ENCODE measurements at regions not wholly inside any gene's neighbourhood (a gene's known extent, or its start where the extent isn't known, plus 50 kb on each side); places are given as distances from the start of the nearest gene placed in this dataset.

DNA sequence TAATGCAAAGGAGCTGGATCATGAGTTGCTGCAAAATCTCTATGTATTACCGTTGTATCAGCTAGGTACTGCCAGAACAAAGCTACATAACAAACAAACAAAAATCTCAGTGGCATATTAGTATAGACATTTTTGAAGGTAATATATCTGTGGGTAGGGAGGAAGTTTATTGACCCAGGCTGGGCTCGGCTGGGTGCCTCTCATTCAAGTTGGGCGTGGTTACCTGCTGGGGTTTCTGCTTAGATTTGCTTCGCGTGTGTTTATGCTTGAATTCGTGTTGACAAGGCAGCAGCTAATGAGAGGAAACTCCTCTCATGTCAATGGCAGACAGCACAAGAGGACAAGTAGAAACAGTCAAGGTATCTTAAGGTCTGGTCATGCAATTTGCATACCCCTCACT, 520.7 kb downstream of the SOX5 start:
- TF ChIP-seq, protein P1, sequence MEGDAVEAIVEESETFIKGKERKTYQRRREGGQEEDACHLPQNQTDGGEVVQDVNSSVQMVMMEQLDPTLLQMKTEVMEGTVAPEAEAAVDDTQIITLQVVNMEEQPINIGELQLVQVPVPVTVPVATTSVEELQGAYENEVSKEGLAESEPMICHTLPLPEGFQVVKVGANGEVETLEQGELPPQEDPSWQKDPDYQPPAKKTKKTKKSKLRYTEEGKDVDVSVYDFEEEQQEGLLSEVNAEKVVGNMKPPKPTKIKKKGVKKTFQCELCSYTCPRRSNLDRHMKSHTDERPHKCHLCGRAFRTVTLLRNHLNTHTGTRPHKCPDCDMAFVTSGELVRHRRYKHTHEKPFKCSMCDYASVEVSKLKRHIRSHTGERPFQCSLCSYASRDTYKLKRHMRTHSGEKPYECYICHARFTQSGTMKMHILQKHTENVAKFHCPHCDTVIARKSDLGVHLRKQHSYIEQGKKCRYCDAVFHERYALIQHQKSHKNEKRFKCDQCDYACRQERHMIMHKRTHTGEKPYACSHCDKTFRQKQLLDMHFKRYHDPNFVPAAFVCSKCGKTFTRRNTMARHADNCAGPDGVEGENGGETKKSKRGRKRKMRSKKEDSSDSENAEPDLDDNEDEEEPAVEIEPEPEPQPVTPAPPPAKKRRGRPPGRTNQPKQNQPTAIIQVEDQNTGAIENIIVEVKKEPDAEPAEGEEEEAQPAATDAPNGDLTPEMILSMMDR (conservative IDR thresholded peaks at IDR 0.05; ENCODE audit: low read depth, low read length) = no peak
- DNase-seq (ENCODE audit: low read depth) = no peak
- H3K4me3 ChIP-seq (ENCODE audit: low read depth, low read length) = no peak overlapping the region

DNA sequence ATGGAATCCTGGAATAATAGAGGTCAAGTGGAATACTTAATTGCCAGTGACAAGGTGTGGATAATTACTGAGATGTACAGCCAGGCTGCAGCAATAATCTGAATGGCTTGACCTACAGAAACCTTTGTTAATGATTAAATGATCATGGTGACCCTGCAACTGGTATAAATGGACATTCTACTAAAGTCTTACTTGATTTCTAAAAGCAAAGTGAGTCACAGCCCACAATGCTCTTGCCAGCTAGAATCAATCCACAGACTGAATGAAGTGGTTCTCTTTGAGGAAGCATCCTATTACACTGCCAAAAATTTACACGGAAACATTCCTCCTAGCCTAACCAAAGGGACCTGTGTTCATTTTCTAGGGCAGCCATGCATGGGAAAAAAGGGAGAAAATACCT, 518.5 kb downstream of the SOX5 start:
- TF ChIP-seq, protein P1 (conservative IDR thresholded peaks at IDR 0.05; ENCODE audit: low read depth, low read length) = no peak
- no peak overlapping the region for H3K4me3 ChIP-seq (ENCODE audit: low read depth, low read length)
- DNase-seq (ENCODE audit: low read depth) = no peak

DNA sequence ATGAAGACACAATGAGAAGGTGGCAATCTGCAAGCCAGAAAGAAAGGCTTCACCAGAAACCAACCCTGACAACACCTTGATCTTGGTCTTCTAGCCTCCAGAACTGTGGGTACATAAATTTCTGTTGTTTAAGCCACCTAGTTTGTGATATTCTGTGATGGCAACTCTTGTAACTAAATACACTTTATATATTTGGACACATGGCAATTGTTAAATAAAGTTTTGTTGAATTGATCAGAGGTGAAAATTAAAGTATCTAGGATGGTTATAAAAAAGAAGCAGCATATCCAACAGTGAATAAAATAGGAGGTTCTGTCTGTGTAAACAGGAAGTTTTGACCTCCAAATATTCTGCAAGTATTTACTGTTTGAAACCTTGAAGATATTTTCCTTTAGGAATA, 516.3 kb downstream of the SOX5 start:
- DNase-seq (ENCODE audit: low read depth) = no peak
- H3K4me3 ChIP-seq (ENCODE audit: low read depth, low read length) = no peak overlapping the region
- TF ChIP-seq, protein P1 (conservative IDR thresholded peaks at IDR 0.05; ENCODE audit: low read depth, low read length) = no peak

DNA sequence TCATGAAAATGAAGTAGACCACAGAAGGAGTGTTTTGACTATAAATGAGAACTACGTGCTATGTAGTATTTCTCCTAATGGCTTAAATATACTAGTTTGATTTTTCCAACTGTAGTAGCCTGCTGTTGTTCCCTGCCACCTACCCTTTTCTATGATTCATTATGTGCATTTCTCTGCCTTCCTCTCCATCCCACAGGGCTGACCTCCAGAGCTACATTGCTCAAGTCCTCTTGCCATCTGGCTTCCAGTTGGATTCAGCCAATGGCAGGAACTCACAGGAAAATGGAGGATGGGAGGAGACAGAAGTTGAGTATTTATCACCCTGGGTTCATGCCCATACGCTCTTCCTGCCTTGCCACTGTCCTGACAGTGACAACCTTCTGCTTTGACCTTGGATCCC, 515.3 kb downstream of the SOX5 start:
- H3K4me3 ChIP-seq (ENCODE audit: low read depth, low read length) = no peak overlapping the region
- TF ChIP-seq, protein P1 (conservative IDR thresholded peaks at IDR 0.05; ENCODE audit: low read depth, low read length) = no peak
- DNase-seq (ENCODE audit: low read depth) = no peak

DNA sequence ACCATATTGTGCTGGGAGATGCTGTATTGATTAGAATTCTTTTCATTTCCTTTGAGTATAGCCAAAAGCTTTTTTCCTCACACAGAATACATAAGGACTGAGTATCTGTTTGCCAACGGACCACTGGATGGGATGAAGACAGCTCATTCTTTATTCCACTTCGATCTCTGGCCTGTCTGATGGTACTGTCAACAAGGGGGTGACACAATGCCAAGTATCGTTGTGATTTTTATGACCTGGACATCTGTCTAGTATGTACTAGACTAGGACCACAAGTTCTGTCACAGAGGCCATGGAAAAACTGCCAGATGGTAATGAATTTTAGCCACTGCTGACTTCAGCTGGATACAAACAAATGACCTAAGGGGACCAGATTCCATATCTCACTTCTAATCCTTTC, 502.7 kb downstream of the SOX5 start:
- no peak overlapping the region for H3K4me3 ChIP-seq (ENCODE audit: low read depth, low read length)

DNA sequence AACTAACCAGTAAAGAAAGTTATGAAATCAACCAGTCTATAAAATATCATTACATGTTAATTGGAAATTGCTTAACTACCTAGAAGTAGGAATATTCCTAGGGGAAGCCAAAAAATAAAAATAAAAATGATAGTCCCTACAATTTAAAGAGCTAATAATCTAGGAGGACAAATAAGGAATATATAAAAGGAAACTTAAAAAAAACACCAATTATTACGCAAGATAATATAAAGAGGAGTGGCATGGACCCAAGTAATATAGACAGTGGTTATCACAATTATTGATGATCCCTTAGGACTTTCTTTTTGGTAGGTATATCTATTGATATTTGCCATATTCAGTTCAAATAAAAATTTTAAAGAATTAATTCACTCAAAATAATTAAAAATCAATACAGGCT, 498.7 kb downstream of the SOX5 start:
- TF ChIP-seq, protein P1 (conservative IDR thresholded peaks at IDR 0.05; ENCODE audit: low read depth, low read length) = no peak
- no peak for DNase-seq (ENCODE audit: low read depth)
- no peak overlapping the region for H3K4me3 ChIP-seq (ENCODE audit: low read depth, low read length)

More for the DNA sequence above, 502.7 kb downstream of the SOX5 start:
- DNase-seq (ENCODE audit: low read depth) = no peak
- TF ChIP-seq, protein P1 (conservative IDR thresholded peaks at IDR 0.05; ENCODE audit: low read depth, low read length) = no peak

DNA sequence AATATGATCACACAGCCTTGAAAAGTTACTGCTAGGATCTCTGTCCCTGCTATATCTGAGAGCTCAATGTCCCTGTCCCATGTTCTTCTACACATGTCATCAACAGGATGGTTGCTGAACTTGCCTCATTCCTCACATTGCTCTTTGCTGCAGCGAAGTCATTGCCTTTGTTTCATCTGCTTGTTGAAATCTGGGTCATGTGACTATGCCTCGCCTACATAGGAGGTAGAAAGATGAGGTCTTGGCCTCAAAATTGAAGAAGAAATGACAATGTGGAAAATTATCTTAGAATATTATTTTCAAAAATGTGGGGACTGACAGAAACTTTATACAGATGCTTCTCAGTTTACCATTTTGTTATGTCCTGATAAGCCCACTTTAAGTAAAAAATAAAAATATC, 494.2 kb downstream of the SOX5 start:
- TF ChIP-seq, protein P1 (conservative IDR thresholded peaks at IDR 0.05; ENCODE audit: low read depth, low read length) = no peak
- no peak overlapping the region for H3K4me3 ChIP-seq (ENCODE audit: low read depth, low read length)

More for the DNA sequence above, 494.2 kb downstream of the SOX5 start:
- DNase-seq (ENCODE audit: low read depth) = no peak
